H1 (cell line): ENCODE measurements at regions not wholly inside any gene's neighbourhood (a gene's known extent, or its start where the extent isn't known, plus 50 kb on each side); places are given as distances from the start of the nearest gene placed in this dataset.

Source experiments
- CTCF ChIA-PET: fragments of 300-600 bp; sonication (Branson Sonifier 250); formaldehyde crosslinking; loops from one replicate; lab custom pipeline; 2021; ENCODE audit not compliant: partially characterized antibody; lab: Charles Lee
- POLR2A ChIA-PET: fragments of 300-600 bp; sonication (Branson Sonifier 250); formaldehyde crosslinking; loops from one replicate; lab custom pipeline; 2021; ENCODE audit warnings: inconsistent platforms; ENCODE audit not compliant: partially characterized antibody; lab: Charles Lee
- DNase-seq, 2 experiments: peaks; one replicate each; pipeline versions ENCODE4 v3.0.0 to v3.0.0-alpha.2; 2010 to 2022; ENCODE audit warnings: low spot score in 2 of 2, low read depth in 1 of 2, mixed read lengths in 1 of 2
- FAIRE-seq: peaks from 2 replicates; lab custom pipeline; 2011; peaks lifted over from hg19 to GRCh38; lab: Jason Lieb, UNC
- H2AFZ ChIP-seq: 2 replicates; pipeline ENCODE4 v1.8.1; 2012; ENCODE audit warnings: low read length, inconsistent platforms
- H2AK5ac ChIP-seq: 2 replicates; pipeline ENCODE4 v1.6.1; 2013; ENCODE audit warnings: low read depth, low read length
- H2BK120ac ChIP-seq: replicated peaks from 2 replicates; pipeline ENCODE3; 2013; ENCODE audit warnings: low read depth, low read length, inconsistent platforms
- H2BK12ac ChIP-seq: 2 replicates; pipeline ENCODE4 v1.6.1; 2013; ENCODE audit warnings: low read depth, low read length
- H2BK15ac ChIP-seq: 2 replicates; pipeline ENCODE4 v1.6.1; 2013; ENCODE audit warnings: low read length
- H2BK20ac ChIP-seq: 2 replicates; pipeline ENCODE4 v1.6.1; 2013; ENCODE audit warnings: low read length
- H2BK5ac ChIP-seq: 2 replicates; pipeline ENCODE4 v1.6.1; 2013; ENCODE audit warnings: low read depth, low read length
- H3K14ac ChIP-seq: 2 replicates; pipeline ENCODE4 v1.6.1; 2013; ENCODE audit warnings: inconsistent platforms; ENCODE audit not compliant: insufficient read length
- H3K18ac ChIP-seq: 2 replicates; pipeline ENCODE4 v1.6.1; 2013; ENCODE audit warnings: low read length; ENCODE audit errors: extremely low read depth
- H3K23ac ChIP-seq: 2 replicates; pipeline ENCODE4 v1.6.1; 2013; ENCODE audit warnings: inconsistent platforms; ENCODE audit not compliant: insufficient read length
- H3K23me2 ChIP-seq: 2 replicates; pipeline ENCODE4 v1.6.1; 2013; ENCODE audit warnings: low read depth, low read length
- H3K27ac ChIP-seq: 2 replicates; pipeline ENCODE4 v1.6.1; 2011; ENCODE audit warnings: low read depth, low read length, inconsistent platforms
- H3K27me3 ChIP-seq, 4 experiments: replicated peaks in 1 of 4; 1 replicate in 1 of 4; 2 replicates in 3 of 4; pipeline versions ENCODE4 v1.6.1 to v1.8.1; 2011 to 2013; ENCODE audit warnings: low read length in 3 of 4, mild to moderate bottlenecking in 3 of 4, inconsistent platforms in 2 of 4, mixed read lengths in 2 of 4, moderate library complexity in 1 of 4; ENCODE audit not compliant: control insufficient read depth in 3 of 4, insufficient read depth in 3 of 4; ENCODE audit errors: extremely low read depth in 1 of 4
- H3K36me3 ChIP-seq, 4 experiments: 2 replicates each; pipeline versions ENCODE4 v1.6.1 to v1.8.1; 2011 to 2013; ENCODE audit warnings: mild to moderate bottlenecking in 4 of 4, low read length in 3 of 4, moderate library complexity in 2 of 4, control low read depth in 1 of 4, inconsistent platforms in 1 of 4; ENCODE audit not compliant: insufficient read depth in 4 of 4, control insufficient read depth in 2 of 4
- H3K4ac ChIP-seq: replicated peaks from 2 replicates; pipeline ENCODE3; 2013; ENCODE audit warnings: low read length, low read depth, mixed read lengths, inconsistent platforms; ENCODE audit not compliant: insufficient read length
- H3K4me1 ChIP-seq, 4 experiments: replicated peaks in 1 of 4; 1 replicate in 1 of 4; 2 replicates in 3 of 4; pipeline versions ENCODE4 v1.6.1 to v1.8.1; 2011 to 2013; ENCODE audit warnings: low read length in 3 of 4, inconsistent platforms in 2 of 4, mixed read lengths in 1 of 4; ENCODE audit not compliant: insufficient read depth in 4 of 4, control insufficient read depth in 3 of 4
- H3K4me2 ChIP-seq, 2 experiments: 2 replicates each; pipeline versions ENCODE4 v1.6.1 to v1.8.1; 2011 to 2013; ENCODE audit warnings: low read depth in 2 of 2, low read length in 2 of 2, control low read depth in 1 of 2, inconsistent platforms in 1 of 2, mild to moderate bottlenecking in 1 of 2; ENCODE audit not compliant: insufficient read depth in 1 of 2
- H3K4me3 ChIP-seq, 4 experiments: fragments of 200-600, 300-600 bp in 1 of 4; sonication (generic), shearing (Covaris generic), sonication (Bioruptor Twin) in 1 of 4; 2 replicates each; pipeline versions ENCODE4 v1.5.1 to v1.8.1; 2011 to 2016; ENCODE audit warnings: low read length in 4 of 4, low read depth in 3 of 4, control low read depth in 2 of 4, inconsistent platforms in 2 of 4, mild to moderate bottlenecking in 2 of 4, mixed read lengths in 1 of 4, moderate library complexity in 1 of 4; ENCODE audit not compliant: insufficient read depth in 2 of 4; ENCODE audit errors: extremely low read depth in 1 of 4
- H3K56ac ChIP-seq: replicated peaks from 2 replicates; pipeline ENCODE3; 2013; ENCODE audit warnings: low read depth, mild to moderate bottlenecking, mixed read lengths, low read length, inconsistent platforms; ENCODE audit not compliant: insufficient read length
- H3K79me1 ChIP-seq: 2 replicates; pipeline ENCODE4 v1.6.1; 2013; ENCODE audit warnings: low read depth, low read length, control low read depth
- H3K79me2 ChIP-seq, 2 experiments: 2 replicates each; pipeline versions ENCODE4 v1.6.1 to v1.8.1; 2012 to 2013; ENCODE audit warnings: low read length in 2 of 2, mild to moderate bottlenecking in 2 of 2, inconsistent platforms in 1 of 2; ENCODE audit not compliant: insufficient read depth in 2 of 2, control insufficient read depth in 1 of 2
- H3K9ac ChIP-seq, 4 experiments: replicated peaks in 1 of 4; 1 replicate in 1 of 4; 2 replicates in 3 of 4; pipeline versions ENCODE4 v1.6.1 to v1.8.1; 2011 to 2013; ENCODE audit warnings: low read depth in 3 of 4, low read length in 3 of 4, control low read depth in 2 of 4, mild to moderate bottlenecking in 2 of 4, moderate library complexity in 2 of 4, inconsistent platforms in 1 of 4; ENCODE audit errors: extremely low read depth in 1 of 4
- H3K9me3 ChIP-seq, 2 experiments: 2 replicates each; pipeline versions ENCODE4 v1.6.1 to v1.8.1; 2012 to 2013; ENCODE audit warnings: mild to moderate bottlenecking in 2 of 2, moderate library complexity in 2 of 2, control low read depth in 1 of 2, inconsistent platforms in 1 of 2, low read depth in 1 of 2, low read length in 1 of 2, mixed read lengths in 1 of 2; ENCODE audit not compliant: insufficient read depth in 2 of 2
- H4K20me1 ChIP-seq, 2 experiments: replicated peaks in 1 of 2; 2 replicates each; pipeline versions ENCODE3 to v1.8.1; 2011 to 2013; ENCODE audit warnings: inconsistent platforms in 2 of 2, low read length in 2 of 2, mild to moderate bottlenecking in 1 of 2; ENCODE audit not compliant: insufficient read depth in 2 of 2, control insufficient read depth in 1 of 2
- H4K5ac ChIP-seq: 2 replicates; pipeline ENCODE4 v1.6.1; 2013; ENCODE audit warnings: low read length, low read depth, mixed read lengths, inconsistent platforms; ENCODE audit not compliant: insufficient read length
- H4K8ac ChIP-seq: 2 replicates; pipeline ENCODE4 v1.8.0; 2013; ENCODE audit warnings: mild to moderate bottlenecking, moderate library complexity, low read length, inconsistent platforms; ENCODE audit not compliant: insufficient read depth; ENCODE audit errors: extremely low read depth
- H4K91ac ChIP-seq: replicated peaks from 2 replicates; pipeline ENCODE3; 2013; ENCODE audit warnings: low read length, mixed read lengths, inconsistent platforms; ENCODE audit not compliant: insufficient read length
- ASH2L ChIP-seq: fragments of 200-600, 300-600 bp; sonication (generic); IDR thresholded peaks from one replicate; pipeline ENCODE4 v1.7.1; 2017; ENCODE audit warnings: low read length
- ATF2 ChIP-seq: IDR thresholded peaks from 2 replicates; pipeline ENCODE4 v1.6.1; 2012; ENCODE audit warnings: low read length, inconsistent platforms
- ATF3 ChIP-seq: IDR thresholded peaks from 2 replicates; pipeline ENCODE4 v1.6.1; 2011; ENCODE audit warnings: low read depth, mild to moderate bottlenecking, low read length; ENCODE audit not compliant: insufficient read depth
- BRCA1 ChIP-seq: IDR thresholded peaks from 2 replicates; pipeline ENCODE4 v1.6.1; 2012; ENCODE audit warnings: low read depth, low read length, improper control_type of control experiment
- CHD1 ChIP-seq: IDR thresholded peaks from 2 replicates; pipeline ENCODE4 v1.6.1; 2012; ENCODE audit warnings: low read depth, low read length, improper control_type of control experiment
- HDAC2 ChIP-seq, 2 experiments: fragments of 300-600 bp in 1 of 2; sonication (generic) in 1 of 2; IDR thresholded peaks; 2 replicates each; pipeline ENCODE4 v1.6.1; 2011 to 2012; ENCODE audit warnings: low read depth in 2 of 2, low read length in 2 of 2, mild to moderate bottlenecking in 2 of 2, moderate library complexity in 2 of 2, borderline replicate concordance in 1 of 2, inconsistent platforms in 1 of 2
- SIX5 ChIP-seq: IDR thresholded peaks from 2 replicates; pipeline ENCODE4 v1.6.1; 2011; ENCODE audit warnings: mild to moderate bottlenecking, low read depth, low read length
- WGBS, 2 experiments: shearing (Covaris generic) in 1 of 2; methylation state at CpG; one replicate each; pipeline versions ENCODE4 v1.1.6 to v1.1.7; 2013 to 2015; ENCODE audit warnings: low lambda C conversion rate in 2 of 2, mixed read lengths in 2 of 2, inconsistent platforms in 1 of 2, low coverage in 1 of 2, missing lambda C conversion rate in 1 of 2; ENCODE audit not compliant: insufficient replicate concordance in 2 of 2, insufficient coverage in 1 of 2, insufficient read length in 1 of 2; ENCODE audit errors: extremely low coverage in 1 of 2, missing lambda C conversion rate in 1 of 2; 5-methylcytosine and 5-hydroxymethylcytosine counted together
- TF ChIP-seq, protein P1 (sequence below): IDR thresholded peaks from 2 replicates; pipeline ENCODE4 v1.6.1; 2012; ENCODE audit warnings: inconsistent platforms

- H3K4me1 ChIP-seq, result peaks cover 0 to 3% (median 1%) of the 10 kb centered on the region in 4 experiments; a peak in 1 of 7 replicates
- H2BK15ac ChIP-seq, result no peak overlapping the region
- H3K23ac ChIP-seq, result no peak overlapping the region
- POLR2A ChIA-PET, result no interaction called here
- no peak overlapping the region for H3K9ac ChIP-seq
- 95% methylated on average over 4 of the region's 4 CpGs; no CpG with 5 or more reads in 1 of the 2 experiments for WGBS, 2 experiments
- CTCF ChIA-PET, result interaction anchor here (0.6 to 1.5 kb wide), 4 partner anchors 11 to 630 kb away, joined by 3 to 4 read pairs (median 3); no protein-coding TSS in a partner anchor
- no peak overlapping the region for H2AK5ac ChIP-seq
- no peak overlapping the region for H3K18ac ChIP-seq
- H2AFZ ChIP-seq, result no peak overlapping the region
- no peak overlapping the region for H2BK20ac ChIP-seq
- H3K79me2 ChIP-seq, result no peaks in the 10 kb centered on the region
- H3K36me3 ChIP-seq, result no peaks in the 10 kb centered on the region
- H3K27me3 ChIP-seq, result no peaks in the 10 kb centered on the region
- no peaks in the 10 kb centered on the region for H4K20me1 ChIP-seq
- H2BK5ac ChIP-seq, result no peak overlapping the region
- no peaks in the 10 kb centered on the region for H3K79me1 ChIP-seq
- H3K56ac ChIP-seq, result no peak overlapping the region
- no peak overlapping the region for H4K91ac ChIP-seq
- H3K27ac ChIP-seq, result no peak overlapping the region
- H3K4me3 ChIP-seq, result no peak overlapping the region
- H2BK120ac ChIP-seq, result no peak overlapping the region
- FAIRE-seq, result no peak
- H3K23me2 ChIP-seq, result no peaks in the 10 kb centered on the region
- H4K5ac ChIP-seq, result no peak overlapping the region
- 0 out of 4 replicates have a peak, but pooled peaks cover 0 to 4% of the 10 kb centered on the region in 2 experiments for H3K9me3 ChIP-seq
- no peak overlapping the region for H4K8ac ChIP-seq
- no peak for TF ChIP-seq HDAC2 (IDR thresholded peaks at IDR 0.05; ENCODE audit: borderline replicate concordance in 1 of 2, low read depth in 2 of 2, low read length in 2 of 2)
- no peak for TF ChIP-seq ASH2L
- no peak for TF ChIP-seq CHD1
- TF ChIP-seq ATF3, result no peak
- no peak for TF ChIP-seq ATF2
- TF ChIP-seq SIX5, result no peak
- TF ChIP-seq, protein P1, sequence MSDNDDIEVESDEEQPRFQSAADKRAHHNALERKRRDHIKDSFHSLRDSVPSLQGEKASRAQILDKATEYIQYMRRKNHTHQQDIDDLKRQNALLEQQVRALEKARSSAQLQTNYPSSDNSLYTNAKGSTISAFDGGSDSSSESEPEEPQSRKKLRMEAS, result no peak
- TF ChIP-seq BRCA1, result no peak
- H3K14ac ChIP-seq, result no peak overlapping the region
- H3K4ac ChIP-seq, result no peak overlapping the region
- H2BK12ac ChIP-seq, result no peak overlapping the region
- H3K4me2 ChIP-seq, result no peak overlapping the region
- no peak for DNase-seq
Measured at GRCh38 chr2:226172309-226172708, 627.3 kb downstream of the IRS1 start.
